Naive thymus-derived CD4-positive, alpha-beta T cell (primary cell): ENCODE measurements at regions not wholly inside any gene's neighbourhood (a gene's known extent, or its start where the extent isn't known, plus 50 kb on each side); places are given as distances from the start of the nearest gene placed in this dataset.

Experiments
- ATAC-seq: fragments of 150-1000 bp; cut with Tn5 transposase; 2 replicates; pipeline ENCODE4 v1.10.0; 2021; ENCODE audit warnings: mild to moderate bottlenecking, moderate library complexity
- CTCF ChIA-PET: fragments of 350-600 bp; sonication (Branson Sonifier 250); formaldehyde crosslinking; loops from one replicate; lab custom pipeline; 2021; ENCODE audit warnings: antibody characterized with exemption; lab: Charles Lee
- POLR2A ChIA-PET: fragments of 350-600 bp; sonication (Branson Sonifier 250); formaldehyde crosslinking; loops from one replicate; lab custom pipeline; 2021; ENCODE audit warnings: antibody characterized with exemption, inconsistent platforms; lab: Charles Lee
- DNase-seq, 9 donors: peaks; one replicate each; pipeline versions ENCODE4 v3.0.0 to v3.0.0-alpha.2; 2020 to 2022; ENCODE audit warnings: mixed read lengths in 1 of 9
- H3K27ac ChIP-seq: one replicate; pipeline ENCODE4 v1.7.0; 2013; ENCODE audit warnings: mild to moderate bottlenecking, low read depth, low read length, moderate library complexity
- H3K27me3 ChIP-seq, 2 donors: one replicate each; pipeline ENCODE4 v1.7.0; 2013; ENCODE audit warnings: low read length in 2 of 2, mild to moderate bottlenecking in 2 of 2, moderate library complexity in 2 of 2; ENCODE audit not compliant: control insufficient read depth in 2 of 2, insufficient read depth in 2 of 2
- H3K36me3 ChIP-seq, 3 experiments: 1 replicate in 2 of 3; 2 replicates in 1 of 3; pipeline ENCODE4 v1.7.0; 2013; ENCODE audit warnings: low read length in 3 of 3, mild to moderate bottlenecking in 3 of 3, moderate library complexity in 1 of 3; ENCODE audit not compliant: insufficient read depth in 3 of 3, control insufficient read depth in 2 of 3
- H3K4me1 ChIP-seq, 2 donors: one replicate each; pipeline ENCODE4 v1.7.0; 2013; ENCODE audit warnings: low read length in 2 of 2, mild to moderate bottlenecking in 2 of 2, moderate library complexity in 1 of 2; ENCODE audit not compliant: control insufficient read depth in 2 of 2, insufficient read depth in 2 of 2
- H3K4me3 ChIP-seq: 2 replicates; pipeline ENCODE4 v1.7.0; 2013; ENCODE audit warnings: mild to moderate bottlenecking, low read length
- H3K9me3 ChIP-seq, 3 experiments: 1 replicate in 2 of 3; 2 replicates in 1 of 3; pipeline ENCODE4 v1.7.0; 2013; ENCODE audit warnings: low read length in 3 of 3; ENCODE audit not compliant: control insufficient read depth in 2 of 3
- H3K27ac Mint-ChIP-seq, 9 donors: one replicate each; pipeline ENCODE4 v1.8.0; 2020 to 2022; ENCODE audit warnings: mixed read lengths in 9 of 9, mild to moderate bottlenecking in 8 of 9, moderate library complexity in 5 of 9, inconsistent platforms in 2 of 9
- H3K27me3 Mint-ChIP-seq, 5 donors: one replicate each; pipeline ENCODE4 v1.8.0; 2021 to 2022; ENCODE audit warnings: mixed read lengths in 5 of 5, mild to moderate bottlenecking in 1 of 5
- H3K36me3 Mint-ChIP-seq, 5 donors: one replicate each; pipeline ENCODE4 v1.8.0; 2020 to 2022; ENCODE audit warnings: mixed read lengths in 5 of 5, mild to moderate bottlenecking in 3 of 5, inconsistent platforms in 1 of 5
- H3K4me1 Mint-ChIP-seq, 7 donors: one replicate each; pipeline ENCODE4 v1.8.0; 2020 to 2022; ENCODE audit warnings: mixed read lengths in 7 of 7, mild to moderate bottlenecking in 3 of 7, inconsistent platforms in 1 of 7
- H3K4me3 Mint-ChIP-seq, 10 donors: one replicate each; pipeline ENCODE4 v1.8.0; 2020 to 2022; ENCODE audit warnings: mild to moderate bottlenecking in 10 of 10, mixed read lengths in 10 of 10, moderate library complexity in 6 of 10, inconsistent platforms in 2 of 10
- H3K9me3 Mint-ChIP-seq, 11 donors: one replicate each; pipeline ENCODE4 v1.8.0; 2020 to 2022; ENCODE audit warnings: mixed read lengths in 11 of 11, mild to moderate bottlenecking in 4 of 11, inconsistent platforms in 1 of 11, moderate library complexity in 1 of 11
- intact Hi-C, 2 donors: fragments of 100-400 bp; cut with micrococcal nuclease; formaldehyde crosslinking; loops; one replicate each; pipeline ENCODE4 v1.15.1; 2023

DNA sequence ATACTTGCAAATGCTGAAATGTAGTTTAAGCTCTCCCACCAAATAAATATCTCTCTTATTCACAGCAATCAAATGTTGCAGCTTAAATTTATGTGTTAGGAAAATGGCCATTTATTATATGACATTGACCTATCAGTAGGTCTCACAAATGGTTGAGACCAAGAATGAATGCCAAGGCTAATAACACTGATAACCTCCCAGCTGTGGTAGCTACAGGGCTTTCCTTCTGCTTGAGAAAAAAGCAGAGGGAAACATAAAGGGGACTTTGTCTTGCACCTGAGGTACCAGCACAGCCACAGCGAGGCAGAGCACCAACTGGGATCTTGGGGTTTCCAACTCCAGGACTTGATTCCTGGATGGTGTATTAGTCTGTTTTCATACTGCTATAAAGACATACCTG lies 73.1 kb upstream of the TTC14 start:
- intact Hi-C loops = no loop called here
- H3K36me3 ChIP-seq = no peaks in the 10 kb centered on the region
- no peak overlapping the region for H3K4me3 ChIP-seq
- Mint-ChIP-seq H3K4me1 (no peaks in the 10 kb centered on the region), H3K27ac (no peak overlapping the region), H3K36me3 (no peaks in the 10 kb centered on the region), H3K4me3 (no peak overlapping the region), H3K27me3 (peaks cover 0 to 38% (median 5%) of the 10 kb centered on the region in 5 donors), H3K9me3 (peaks cover 0 to 13% (median 3%) of the 10 kb centered on the region in 11 donors)
- no peak overlapping the region for H3K27ac ChIP-seq
- no peak for DNase-seq
- no peaks in the 10 kb centered on the region for H3K9me3 ChIP-seq
- no peak for ATAC-seq
- ChIA-PET CTCF (no interaction called here), POLR2A (no interaction called here)
- H3K4me1 ChIP-seq = no peaks in the 10 kb centered on the region
- H3K27me3 ChIP-seq = no peaks in the 10 kb centered on the region

DNA sequence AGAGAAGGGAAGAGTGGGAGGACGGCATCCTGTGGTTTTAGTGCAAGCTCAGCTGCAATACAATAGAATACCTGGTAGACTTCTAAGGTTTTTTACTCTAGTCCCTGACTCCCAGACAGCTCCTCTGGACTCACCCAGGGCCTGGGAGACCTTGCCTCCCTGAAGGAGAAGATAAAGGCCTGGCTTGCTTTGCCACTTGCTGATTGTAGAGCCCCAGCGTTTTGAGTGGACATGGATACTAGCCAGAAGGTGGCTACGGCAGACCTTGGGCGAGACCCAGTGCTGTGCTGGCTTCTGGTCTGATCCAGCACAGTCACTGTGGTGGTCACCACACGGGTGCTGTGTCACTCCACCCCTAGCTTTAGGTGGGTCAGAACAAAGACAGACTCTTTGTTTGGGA lies 72.2 kb upstream of the TTC14 start:
- no peak overlapping the region for H3K4me3 ChIP-seq
- no peak overlapping the region for H3K27ac Mint-ChIP-seq
- no peaks in the 10 kb centered on the region for H3K4me1 Mint-ChIP-seq
- H3K27ac ChIP-seq = no peak overlapping the region
- peaks cover 0 to 10% (median 0%) of the 10 kb centered on the region in 11 donors for H3K9me3 Mint-ChIP-seq
- no peak for ATAC-seq
- no peaks in the 10 kb centered on the region for H3K4me1 ChIP-seq
- no peaks in the 10 kb centered on the region for H3K36me3 ChIP-seq
- H3K27me3 Mint-ChIP-seq = peaks cover 0 to 29% (median 5%) of the 10 kb centered on the region in 5 donors
- no peaks in the 10 kb centered on the region for H3K9me3 ChIP-seq
- H3K4me3 Mint-ChIP-seq = no peak overlapping the region
- ChIA-PET CTCF (no interaction called here), POLR2A (no interaction called here)
- DNase-seq = no peak
- intact Hi-C loops = no loop called here
- H3K27me3 ChIP-seq = no peaks in the 10 kb centered on the region
- no peaks in the 10 kb centered on the region for H3K36me3 Mint-ChIP-seq

DNA sequence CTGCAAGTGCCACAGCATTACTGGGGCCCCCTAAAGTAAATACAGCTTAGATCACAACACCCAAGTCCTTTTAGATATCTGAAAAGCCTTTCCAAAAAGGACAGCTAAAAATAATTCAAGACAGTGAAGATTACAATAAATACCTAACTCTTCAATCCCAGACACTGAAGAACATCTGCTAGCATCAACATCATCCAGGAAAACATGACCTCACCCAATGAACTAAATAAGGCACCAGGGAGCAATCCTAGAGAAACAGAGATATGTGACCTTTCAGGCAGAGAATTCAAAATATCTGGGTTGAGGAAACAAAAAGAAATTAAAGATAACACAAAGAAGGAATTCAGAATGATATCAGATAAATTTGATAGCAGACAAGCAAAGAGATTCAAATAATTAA lies 71.7 kb upstream of the TTC14 start:
- Histone ChIP-seq H3K4me1 (no peaks in the 10 kb centered on the region), H3K9me3 (no peaks in the 10 kb centered on the region), H3K27me3 (no peaks in the 10 kb centered on the region), H3K36me3 (no peaks in the 10 kb centered on the region), H3K27ac (no peak overlapping the region), H3K4me3 (no peak overlapping the region)
- Mint-ChIP-seq H3K27me3 (peaks cover 0 to 26% (median 5%) of the 10 kb centered on the region in 5 donors), H3K27ac (no peak overlapping the region), H3K4me1 (no peaks in the 10 kb centered on the region), H3K9me3 (peaks cover 0 to 9% (median 0%) of the 10 kb centered on the region in 11 donors), H3K4me3 (no peak overlapping the region), H3K36me3 (no peaks in the 10 kb centered on the region)
- ChIA-PET POLR2A (no interaction called here), CTCF (no interaction called here)
- ATAC-seq (no peak), DNase-seq (no peak)
- intact Hi-C loops = no loop called here

DNA sequence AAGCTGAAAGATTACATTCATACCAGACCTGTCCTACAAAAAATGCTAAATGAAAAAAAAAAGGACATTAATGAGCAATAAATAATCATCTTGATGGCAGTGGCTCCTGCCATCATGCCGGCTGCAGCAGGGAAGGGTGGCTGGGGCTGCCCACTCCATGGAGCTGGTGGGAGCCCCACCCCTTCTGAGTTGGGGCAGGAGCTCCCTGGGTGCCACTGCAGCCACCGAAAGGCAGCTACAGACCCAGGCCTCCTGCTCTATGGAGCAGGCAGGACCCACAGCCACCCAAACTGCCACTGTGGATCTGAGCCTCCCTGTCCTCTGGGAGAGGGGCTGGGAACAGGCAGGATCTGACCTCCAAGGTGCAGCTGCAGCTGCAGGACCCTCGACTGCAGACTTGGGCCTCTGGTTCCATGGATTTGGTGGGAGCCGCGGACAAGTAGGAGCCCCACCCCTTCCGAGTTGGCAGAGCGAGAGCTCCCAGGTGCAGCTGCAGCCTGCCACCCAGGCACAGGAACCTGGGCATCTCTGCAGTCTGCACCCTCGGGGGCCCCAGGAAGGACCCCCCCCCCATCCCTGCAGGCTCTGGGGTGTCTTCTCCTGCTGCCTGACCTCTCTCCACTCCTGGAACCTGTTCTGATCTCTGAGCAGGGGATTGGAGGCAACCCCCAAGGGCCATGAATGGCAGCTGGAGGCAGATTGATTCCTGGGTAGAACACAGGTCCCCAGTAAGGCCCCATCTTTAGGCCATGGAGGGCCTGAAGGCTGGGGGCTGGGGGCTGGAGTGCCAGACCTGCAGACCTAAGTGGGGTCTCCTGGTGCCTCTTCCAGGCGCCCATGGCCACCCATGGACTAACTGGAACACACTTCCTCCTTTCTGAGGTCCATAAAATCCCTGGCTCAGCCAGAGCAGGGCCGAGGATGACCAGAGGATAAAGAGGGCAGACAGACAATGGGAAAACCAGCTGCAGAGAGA lies 70.4 kb upstream of the TTC14 start:
- no peaks in the 10 kb centered on the region for H3K36me3 Mint-ChIP-seq
- ChIA-PET CTCF (interaction anchor here (0.6 kb wide), 1 partner anchor 10 kb away, joined by 5 read pairs; no protein-coding TSS in a partner anchor), POLR2A (no interaction called here)
- no peaks in the 10 kb centered on the region for H3K4me1 ChIP-seq
- H3K9me3 ChIP-seq = no peaks in the 10 kb centered on the region
- H3K27ac Mint-ChIP-seq = no peak overlapping the region
- H3K4me3 ChIP-seq = no peak overlapping the region
- DNase-seq = no peak
- H3K9me3 Mint-ChIP-seq = peaks cover 0 to 4% (median 0%) of the 10 kb centered on the region in 11 donors
- H3K27me3 Mint-ChIP-seq = peaks cover 0 to 17% (median 5%) of the 10 kb centered on the region in 5 donors
- no peaks in the 10 kb centered on the region for H3K27me3 ChIP-seq
- no peaks in the 10 kb centered on the region for H3K4me1 Mint-ChIP-seq
- H3K4me3 Mint-ChIP-seq = no peak overlapping the region
- intact Hi-C loops = no loop called here
- no peak overlapping the region for H3K27ac ChIP-seq
- H3K36me3 ChIP-seq = no peaks in the 10 kb centered on the region
- ATAC-seq = no peak

DNA sequence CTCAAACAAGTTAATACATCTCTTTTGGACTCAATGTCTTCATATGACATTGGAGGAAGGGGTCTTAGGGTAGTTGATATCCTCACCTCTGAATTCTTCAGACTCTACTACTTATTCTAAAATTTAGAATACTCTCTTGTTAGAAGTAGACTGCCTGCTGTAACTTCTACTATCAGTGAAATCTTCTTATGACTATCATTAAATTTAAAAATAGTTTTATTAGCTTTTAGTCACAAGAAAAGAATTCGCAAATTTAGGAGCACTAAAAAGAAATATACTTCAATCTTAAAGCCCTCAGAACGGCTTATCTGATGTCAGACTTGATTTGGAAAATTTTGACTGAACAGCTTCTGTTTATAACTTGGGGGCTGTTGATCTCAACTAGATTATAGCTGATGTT lies 67.1 kb upstream of the TTC14 start:
- ChIA-PET POLR2A (interaction anchor here (0.6 kb wide), 1 partner anchor 21 kb away, joined by 3 read pairs; no protein-coding TSS in a partner anchor), CTCF (no interaction called here)
- no peak overlapping the region for H3K4me3 Mint-ChIP-seq
- H3K27ac Mint-ChIP-seq = no peak overlapping the region
- no peak for DNase-seq
- H3K4me3 ChIP-seq = no peak overlapping the region
- peaks cover 0 to 12% (median 6%) of the 10 kb centered on the region in 11 donors for H3K9me3 Mint-ChIP-seq
- peaks cover 0 to 20% (median 4%) of the 10 kb centered on the region in 5 donors for H3K27me3 Mint-ChIP-seq
- H3K4me1 ChIP-seq = no peaks in the 10 kb centered on the region
- intact Hi-C loops = no loop called here
- no peak for ATAC-seq
- H3K4me1 Mint-ChIP-seq = no peaks in the 10 kb centered on the region
- H3K27me3 ChIP-seq = no peaks in the 10 kb centered on the region
- no peaks in the 10 kb centered on the region for H3K36me3 ChIP-seq
- no peak overlapping the region for H3K27ac ChIP-seq
- no peaks in the 10 kb centered on the region for H3K9me3 ChIP-seq
- no peaks in the 10 kb centered on the region for H3K36me3 Mint-ChIP-seq

DNA sequence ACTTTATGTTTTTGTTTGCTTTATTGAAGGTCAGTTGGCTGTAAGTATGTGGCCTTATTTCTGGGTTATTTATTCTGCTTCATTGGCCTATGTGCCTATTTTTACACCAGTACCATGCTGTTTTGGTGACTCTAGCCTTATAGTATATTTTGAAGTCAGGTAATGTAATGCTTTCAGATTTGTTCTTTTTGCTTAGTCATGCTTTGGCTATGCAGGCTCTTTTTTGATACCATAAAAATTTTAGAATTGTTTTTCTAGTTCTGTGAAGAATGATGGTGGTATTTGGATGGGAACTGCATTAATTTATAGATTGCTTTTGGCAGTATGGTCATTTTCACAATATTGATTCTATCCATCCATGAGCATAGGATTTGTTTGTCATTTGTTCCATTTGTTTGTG lies 63.5 kb upstream of the TTC14 start:
- Mint-ChIP-seq H3K27ac (no peak overlapping the region), H3K4me3 (no peak overlapping the region), H3K9me3 (peaks cover 0 to 12% (median 6%) of the 10 kb centered on the region in 11 donors), H3K27me3 (peaks cover 0 to 8% (median 3%) of the 10 kb centered on the region in 5 donors), H3K36me3 (no peaks in the 10 kb centered on the region), H3K4me1 (no peaks in the 10 kb centered on the region)
- POLR2A ChIA-PET = no interaction called here
- Histone ChIP-seq H3K36me3 (no peaks in the 10 kb centered on the region), H3K27me3 (no peaks in the 10 kb centered on the region), H3K4me1 (no peaks in the 10 kb centered on the region), H3K4me3 (no peak overlapping the region), H3K9me3 (no peaks in the 10 kb centered on the region), H3K27ac (no peak overlapping the region)
- CTCF ChIA-PET = no interaction called here
- ATAC-seq (no peak), DNase-seq (no peak)
- intact Hi-C loops = no loop called here

DNA sequence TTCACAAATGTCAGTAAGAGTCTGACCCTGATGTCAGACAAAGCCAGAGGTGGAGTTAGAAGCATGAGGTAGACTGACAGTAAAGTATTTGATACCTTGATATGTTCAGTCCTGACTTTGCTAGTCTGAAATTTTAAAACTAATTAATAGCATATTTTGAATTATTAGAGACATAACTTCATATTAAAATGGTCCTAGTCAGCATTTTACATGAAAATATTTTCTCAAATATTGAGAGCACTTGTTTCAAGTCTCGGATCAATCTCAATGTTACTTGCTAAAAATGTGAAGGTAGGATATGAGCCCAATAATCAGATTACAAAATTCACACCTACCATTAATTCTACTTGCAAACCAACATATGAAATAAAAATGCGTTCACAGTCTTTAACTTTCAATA lies 58.1 kb upstream of the TTC14 start:
- Histone ChIP-seq H3K27ac (no peak overlapping the region), H3K36me3 (no peaks in the 10 kb centered on the region), H3K27me3 (no peaks in the 10 kb centered on the region), H3K4me1 (no peaks in the 10 kb centered on the region), H3K4me3 (no peak overlapping the region), H3K9me3 (no peaks in the 10 kb centered on the region)
- DNase-seq (no peak), ATAC-seq (no peak)
- Mint-ChIP-seq H3K4me1 (no peaks in the 10 kb centered on the region), H3K36me3 (no peaks in the 10 kb centered on the region), H3K9me3 (peaks cover 0 to 7% (median 2%) of the 10 kb centered on the region in 11 donors), H3K27ac (no peak overlapping the region), H3K27me3 (peaks cover 0 to 14% (median 9%) of the 10 kb centered on the region in 5 donors), H3K4me3 (no peak overlapping the region)
- ChIA-PET POLR2A (no interaction called here), CTCF (no interaction called here)
- intact Hi-C loops = no loop called here
